IMR-90 (cell line): ENCODE measurements at regions not wholly inside any gene's neighbourhood (a gene's known extent, or its start where the extent isn't known, plus 50 kb on each side); places are given as distances from the start of the nearest gene placed in this dataset.
"Not testable (repeated sequence)": the region's sequence is repeated elsewhere in the genome, so short reads cannot be mapped to it uniquely, and the experiment has no call there.

Source experiments
- ATAC-seq: fragments of 200-7000 bp; cut with Tn5 transposase; 2 replicates; pipeline ENCODE4 v1.9.1; 2020; ENCODE audit warnings: low read depth, mild to moderate bottlenecking, moderate library complexity
- BruUV-seq: library from RNA; stranded (reverse); fragments of 400-500 nt; replicated peaks from 2 replicates; lab custom pipeline; 2021; lab: Mats Ljungman, UMichigan
- CTCF ChIA-PET: fragments of 300-600 bp; formaldehyde crosslinking; extraction: SDS; loops from one replicate; lab custom pipeline; 2021; ENCODE audit warnings: antibody characterized with exemption; lab: Yijun Ruan, JAX
- POLR2A ChIA-PET: fragments of 300-600 bp; sonication (Branson Sonifier 250); formaldehyde crosslinking; loops from one replicate; lab custom pipeline; 2022; ENCODE audit warnings: antibody characterized with exemption; ENCODE audit not compliant: unreplicated experiment; lab: Charles Lee
- DNase-seq: peaks from one replicate; pipeline ENCODE4 v3.0.0; 2013
- H2AFZ ChIP-seq: replicated peaks from 2 replicates; pipeline ENCODE3; 2013; ENCODE audit warnings: low read length, mild to moderate bottlenecking; ENCODE audit not compliant: poor library complexity
- H2AK5ac ChIP-seq: 2 replicates; pipeline ENCODE4 v1.6.1; 2013; ENCODE audit warnings: low read depth, low read length, inconsistent platforms
- H2AK9ac ChIP-seq: replicated peaks from 2 replicates; pipeline ENCODE3; 2013; ENCODE audit warnings: mild to moderate bottlenecking, low read depth, low read length, moderate library complexity; ENCODE audit not compliant: poor library complexity
- H2BK120ac ChIP-seq: 2 replicates; pipeline ENCODE4 v1.6.1; 2013; ENCODE audit warnings: low read depth, low read length, inconsistent platforms
- H2BK15ac ChIP-seq: 3 replicates; pipeline ENCODE4 v1.6.1; 2013; ENCODE audit warnings: low read depth, low read length, inconsistent platforms
- H2BK20ac ChIP-seq: 2 replicates; pipeline ENCODE4 v1.6.1; 2013; ENCODE audit warnings: low read depth, mild to moderate bottlenecking, inconsistent platforms, low read length, moderate library complexity
- H2BK5ac ChIP-seq: 2 replicates; pipeline ENCODE4 v1.6.1; 2013; ENCODE audit warnings: mild to moderate bottlenecking, low read depth, low read length, inconsistent platforms; ENCODE audit not compliant: poor library complexity, severe bottlenecking
- H3K14ac ChIP-seq: replicated peaks from 2 replicates; pipeline ENCODE4 v1.6.1; 2013; ENCODE audit warnings: low read depth, low read length, inconsistent platforms
- H3K18ac ChIP-seq: 2 replicates; pipeline ENCODE4 v1.6.1; 2013; ENCODE audit warnings: low read depth, low read length, control low read depth
- H3K23ac ChIP-seq: 2 replicates; pipeline ENCODE4 v1.6.1; 2013; ENCODE audit warnings: low read depth, low read length, inconsistent platforms
- H3K27ac ChIP-seq: 2 replicates; pipeline ENCODE4 v1.5.1; 2013; ENCODE audit warnings: mild to moderate bottlenecking, control low read depth, low read length; ENCODE audit not compliant: insufficient read depth
- H3K27me3 ChIP-seq: 2 replicates; pipeline ENCODE4 v1.6.1; 2013; ENCODE audit warnings: low read length; ENCODE audit not compliant: control insufficient read depth, insufficient read depth
- H3K36me3 ChIP-seq: 2 replicates; pipeline ENCODE4 v1.6.1; 2013; ENCODE audit warnings: low read length, mixed read lengths; ENCODE audit not compliant: control insufficient read depth, insufficient read depth
- H3K4ac ChIP-seq: 2 replicates; pipeline ENCODE4 v1.6.1; 2013; ENCODE audit warnings: low read depth, low read length, inconsistent platforms
- H3K4me1 ChIP-seq: 2 replicates; pipeline ENCODE4 v1.6.1; 2013; ENCODE audit warnings: low read length, mixed read lengths; ENCODE audit not compliant: control insufficient read depth, insufficient read depth
- H3K4me2 ChIP-seq: 2 replicates; pipeline ENCODE4 v1.6.1; 2013; ENCODE audit warnings: low read depth, mild to moderate bottlenecking, control low read depth, low read length, moderate library complexity
- H3K4me3 ChIP-seq: 2 replicates; pipeline ENCODE4 v1.5.1; 2013; ENCODE audit warnings: low read depth, mild to moderate bottlenecking, control low read depth, low read length, moderate library complexity; ENCODE audit not compliant: insufficient read depth
- H3K56ac ChIP-seq: 2 replicates; pipeline ENCODE4 v1.6.1; 2013; ENCODE audit warnings: low read length, inconsistent platforms; ENCODE audit not compliant: insufficient read depth; ENCODE audit errors: extremely low read depth
- H3K79me1 ChIP-seq, 2 experiments: 2 replicates each; pipeline ENCODE4 v1.6.1; 2013; ENCODE audit warnings: low read length in 2 of 2, inconsistent platforms in 1 of 2, low read depth in 1 of 2
- H3K9ac ChIP-seq: 2 replicates; pipeline ENCODE4 v1.6.1; 2013; ENCODE audit warnings: low read depth, low read length, control low read depth
- H3K9me1 ChIP-seq: 2 replicates; pipeline ENCODE4 v1.6.1; 2013; ENCODE audit warnings: low read length, inconsistent platforms; ENCODE audit not compliant: insufficient read depth
- H3K9me3 ChIP-seq: 2 replicates; pipeline ENCODE4 v1.6.1; 2013; ENCODE audit warnings: low read length; ENCODE audit not compliant: control insufficient read depth, insufficient read depth
- H4K20me1 ChIP-seq: 2 replicates; pipeline ENCODE4 v1.6.1; 2013; ENCODE audit warnings: low read length, inconsistent platforms; ENCODE audit not compliant: insufficient read depth
- H4K5ac ChIP-seq: 2 replicates; pipeline ENCODE4 v1.6.1; 2013; ENCODE audit warnings: mild to moderate bottlenecking, low read depth, low read length, control low read depth
- H4K8ac ChIP-seq, 2 experiments: 2 replicates each; pipeline ENCODE4 v1.6.1; 2013; ENCODE audit warnings: low read depth in 2 of 2, low read length in 2 of 2, control low read depth in 1 of 2, inconsistent platforms in 1 of 2
- H4K91ac ChIP-seq: 2 replicates; pipeline ENCODE4 v1.6.1; 2013; ENCODE audit warnings: low read depth, low read length, inconsistent platforms; ENCODE audit not compliant: insufficient read depth
- CEBPB ChIP-seq: IDR thresholded peaks from 2 replicates; pipeline ENCODE4 v1.6.1; 2012; ENCODE audit warnings: low read depth, low read length, improper control_type of control experiment
- CHD1 ChIP-seq: IDR thresholded peaks from 2 replicates; pipeline ENCODE4 v1.6.1; 2012; ENCODE audit warnings: low read depth, low read length, improper control_type of control experiment
- MAZ ChIP-seq: IDR thresholded peaks from 2 replicates; pipeline ENCODE4 v1.6.1; 2012; ENCODE audit warnings: low read depth, mild to moderate bottlenecking, low read length, improper control_type of control experiment, moderate library complexity, borderline replicate concordance
- MXI1 ChIP-seq: IDR thresholded peaks from 2 replicates; pipeline ENCODE4 v1.6.1; 2012; ENCODE audit warnings: low read depth, mild to moderate bottlenecking, low read length, moderate library complexity, borderline replicate concordance
- NFE2L2 ChIP-seq: fragments of 150-350 bp; IDR thresholded peaks from 2 replicates; pipeline ENCODE4 v1.6.1; 2016; ENCODE audit warnings: low read depth, mild to moderate bottlenecking, low read length
- WGBS, 2 experiments: methylation state at CpG; one replicate each; pipeline versions ENCODE4 v1.1.5 to v1.1.7; 2013; ENCODE audit warnings: missing lambda C conversion rate in 2 of 2; ENCODE audit not compliant: insufficient read length in 1 of 2; ENCODE audit errors: extremely low coverage in 2 of 2; 5-methylcytosine and 5-hydroxymethylcytosine counted together
- dilution Hi-C: fragments of 300-500 bp; cut with HindIII; formaldehyde crosslinking; loops from one replicate; pipeline ENCODE4 v1.14.3; 2018; ENCODE audit warnings: low sequenced_read_pairs; ENCODE audit not compliant: unreplicated experiment
- in situ Hi-C: fragments of 300-500 bp; cut with MboI; formaldehyde crosslinking; loops from 3 replicates; pipeline ENCODE4 v1.14.3; 2019; ENCODE audit warnings: low sequenced_read_pairs, inconsistent platforms, mixed read lengths
- intact Hi-C: fragments of 100-400 bp; cut with micrococcal nuclease; formaldehyde crosslinking; loops from 2 replicates; pipeline ENCODE4 v1.10.0; 2022

DNA sequence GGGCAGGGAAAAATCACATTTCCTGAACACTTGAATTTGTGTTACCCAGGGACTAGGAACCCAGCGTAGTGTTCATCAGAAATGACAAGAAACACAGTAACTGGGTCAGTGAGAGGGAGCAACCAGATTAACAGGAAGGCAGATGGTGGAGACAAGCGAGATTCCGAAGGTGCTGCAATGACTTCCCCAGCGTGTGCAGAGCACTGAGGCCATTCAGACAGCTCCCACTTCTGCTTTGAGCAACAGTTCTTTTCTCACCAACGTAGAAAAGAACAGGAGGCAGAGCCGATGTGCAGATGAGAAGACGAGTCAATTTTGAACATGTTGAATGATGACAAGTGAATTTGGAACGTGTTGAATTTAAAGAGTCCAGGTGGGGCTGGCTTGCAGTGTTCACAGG is 63.1 kb upstream of the IFNGR1 start (continued):
- no peak for TF ChIP-seq MAZ
- TF ChIP-seq CEBPB: no peak
- no peak for TF ChIP-seq MXI1
- no peak for TF ChIP-seq NFE2L2
- TF ChIP-seq CHD1: no peak

DNA sequence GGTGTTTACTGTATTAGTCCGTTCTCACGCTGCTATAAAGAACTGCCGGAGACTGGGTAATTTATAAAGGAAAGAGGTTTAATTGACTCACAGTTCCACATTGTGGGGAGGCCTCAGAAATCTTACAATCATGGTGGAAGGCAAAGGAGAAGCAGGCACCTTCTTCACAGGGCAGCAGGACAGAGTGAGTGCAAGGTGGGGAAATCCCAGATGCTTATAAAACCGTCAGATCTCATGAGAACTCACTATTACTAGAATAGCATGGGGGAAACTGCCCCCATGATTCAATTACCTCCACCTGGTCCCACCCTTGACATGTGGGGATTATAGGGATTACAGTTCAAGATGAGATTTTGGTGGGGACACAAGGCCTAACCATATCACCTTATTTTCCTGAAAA is 60.1 kb upstream of the IFNGR1 start:
- DNase-seq, H3K9ac ChIP-seq, CTCF ChIA-PET, H3K23ac ChIP-seq, H3K4me2 ChIP-seq, H3K79me1 ChIP-seq, H2BK15ac ChIP-seq, H4K5ac ChIP-seq, BruUV-seq, H3K27me3 ChIP-seq, H2AFZ ChIP-seq, H3K18ac ChIP-seq, H2AK9ac ChIP-seq, H2BK120ac ChIP-seq, H3K4me3 ChIP-seq, H3K56ac ChIP-seq, H2BK20ac ChIP-seq, H3K9me3 ChIP-seq, H4K91ac ChIP-seq, H3K4ac ChIP-seq, H2BK5ac ChIP-seq, POLR2A ChIA-PET, H3K36me3 ChIP-seq, intact Hi-C loops, ATAC-seq, H3K9me1 ChIP-seq, H2AK5ac ChIP-seq, dilution Hi-C loops, H3K27ac ChIP-seq, H3K14ac ChIP-seq, H4K8ac ChIP-seq, H3K4me1 ChIP-seq, H4K20me1 ChIP-seq: not testable (repeated sequence)
- in situ Hi-C loops: loop anchor here (5.0 kb wide), 1 partner anchor 363 kb away; no protein-coding TSS in a partner anchor
- WGBS, 2 experiments: no CpG with 5 or more reads among the region's 4 CpGs
